Parathyroid adenoma (tissue), 2 donors: ENCODE measurements at regions not wholly inside any gene's neighbourhood (a gene's known extent, or its start where the extent isn't known, plus 50 kb on each side); places are given as distances from the start of the nearest gene placed in this dataset.

Experiments
- H2AFZ ChIP-seq: fragments of 300-600 bp; sonication (generic); one replicate; pipeline ENCODE4 v1.7.0; 2017; ENCODE audit warnings: antibody characterized with exemption, mild to moderate bottlenecking
- H3K27ac ChIP-seq: fragments of 300-600 bp; sonication (generic); one replicate; pipeline ENCODE4 v1.7.0; 2017
- H3K27me3 ChIP-seq: fragments of 300-600 bp; sonication (generic); one replicate; pipeline ENCODE4 v1.7.0; 2017; ENCODE audit warnings: low read length; ENCODE audit not compliant: control insufficient read depth, insufficient read depth
- H3K36me3 ChIP-seq: fragments of 300-600 bp; sonication (generic); one replicate; pipeline ENCODE4 v1.7.0; 2017; ENCODE audit warnings: low read length; ENCODE audit not compliant: control insufficient read depth, insufficient read depth
- H3K4me1 ChIP-seq: fragments of 300-600 bp; sonication (generic); one replicate; pipeline ENCODE4 v1.7.0; 2017; ENCODE audit warnings: control low read depth
- H3K4me2 ChIP-seq: fragments of 300-600 bp; sonication (generic); one replicate; pipeline ENCODE4 v1.7.0; 2017; ENCODE audit warnings: low read length
- H3K4me3 ChIP-seq: fragments of 300-600 bp; sonication (generic); one replicate; pipeline ENCODE4 v1.7.0; 2017; ENCODE audit warnings: low read depth, low read length
- H3K79me2 ChIP-seq: fragments of 300-600 bp; sonication (generic); one replicate; pipeline ENCODE4 v1.7.0; 2017; ENCODE audit warnings: control low read depth
- H3K9ac ChIP-seq: fragments of 300-600 bp; sonication (generic); one replicate; pipeline ENCODE4 v1.7.0; 2017; ENCODE audit warnings: mild to moderate bottlenecking
- H3K9me3 ChIP-seq: fragments of 300-600 bp; sonication (generic); one replicate; pipeline ENCODE4 v1.7.0; 2017; ENCODE audit warnings: low read length; ENCODE audit not compliant: control insufficient read depth
- CTCF ChIP-seq: fragments of 300-600 bp; sonication (generic); IDR thresholded peaks from one replicate; pipeline ENCODE4 v1.7.0; 2017; ENCODE audit warnings: antibody characterized with exemption, mild to moderate bottlenecking
- donor health status: primary hyperparathyroidism.

DNA sequence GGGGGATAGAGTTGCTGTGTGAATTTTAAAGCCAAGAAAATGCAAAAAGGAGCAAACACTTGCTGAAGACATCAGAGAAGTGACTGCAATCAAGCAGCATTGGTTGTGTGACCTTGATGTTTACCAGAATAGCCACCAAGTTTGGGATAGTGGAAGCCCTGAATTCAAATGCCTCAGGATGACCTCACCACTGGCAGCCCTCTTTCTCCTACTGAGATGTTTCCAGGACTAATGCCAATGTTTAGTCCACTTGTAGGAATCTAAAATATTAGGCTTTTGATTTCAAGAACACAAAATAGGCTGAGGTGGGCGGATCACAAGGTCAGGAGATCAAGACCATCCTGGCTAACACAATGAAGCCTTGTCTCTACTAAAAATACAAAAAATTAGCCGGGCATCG lies 112.2 kb upstream of the NUDT12 start:
- Histone ChIP-seq H2AFZ (no peak overlapping the region), H3K27ac (no peak overlapping the region), H3K36me3 (no peaks in the 10 kb centered on the region), H3K4me1 (no peaks in the 10 kb centered on the region), H3K79me2 (no peaks in the 10 kb centered on the region), H3K4me3 (no peak overlapping the region), H3K9me3 (no peaks in the 10 kb centered on the region), H3K9ac (no peak overlapping the region), H3K27me3 (no peaks in the 10 kb centered on the region), H3K4me2 (no peak overlapping the region)
- no peak for TF ChIP-seq CTCF

DNA sequence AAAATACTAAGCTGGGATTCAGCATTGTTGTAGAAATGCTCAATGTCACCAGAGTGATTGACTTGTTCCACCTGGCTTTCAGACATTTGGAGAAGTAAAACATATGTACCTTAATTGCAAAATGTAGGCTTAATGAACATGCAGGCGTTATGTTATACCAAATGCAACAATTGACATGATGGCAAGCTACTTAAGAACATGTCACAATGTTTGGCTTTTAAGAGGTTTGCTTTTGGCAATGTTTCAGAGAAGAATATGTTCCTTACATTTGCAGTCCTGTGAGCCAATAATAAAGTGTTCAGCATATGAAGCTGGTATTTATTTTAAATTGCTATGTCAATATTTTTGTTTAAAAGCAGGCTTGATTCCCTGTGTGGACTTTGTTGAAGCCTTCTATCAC lies 111.7 kb upstream of the NUDT12 start:
- Histone ChIP-seq H3K4me3 (no peak overlapping the region), H3K27me3 (no peaks in the 10 kb centered on the region), H3K27ac (no peak overlapping the region), H3K4me2 (no peak overlapping the region), H3K79me2 (no peaks in the 10 kb centered on the region), H3K36me3 (no peaks in the 10 kb centered on the region), H2AFZ (no peak overlapping the region), H3K9me3 (no peaks in the 10 kb centered on the region), H3K9ac (no peak overlapping the region), H3K4me1 (no peaks in the 10 kb centered on the region)
- no peak for TF ChIP-seq CTCF

DNA sequence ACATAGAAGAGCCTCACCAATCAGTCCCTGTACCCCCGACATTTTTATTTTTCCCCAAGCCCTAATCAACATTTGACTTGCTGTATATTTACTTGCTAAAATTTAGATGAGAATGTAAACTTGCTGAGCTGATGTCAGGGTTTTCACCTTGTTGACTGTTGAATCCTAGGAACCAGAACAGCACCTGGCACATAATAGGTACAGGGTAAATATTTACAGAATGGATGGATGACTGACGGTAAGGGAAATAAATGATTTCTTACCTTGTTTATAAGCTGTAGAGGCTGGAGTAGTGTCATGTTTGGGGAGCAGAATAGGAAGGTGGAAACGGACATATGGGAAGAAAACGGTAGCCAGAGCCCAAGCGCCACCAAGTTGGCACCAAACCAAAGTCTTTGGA lies 107.0 kb upstream of the NUDT12 start:
- H3K36me3 ChIP-seq: no peaks in the 10 kb centered on the region
- H3K9me3 ChIP-seq: no peaks in the 10 kb centered on the region
- no peak overlapping the region for H3K4me2 ChIP-seq
- H3K4me3 ChIP-seq: no peak overlapping the region
- H3K9ac ChIP-seq: no peak overlapping the region
- no peaks in the 10 kb centered on the region for H3K79me2 ChIP-seq
- H3K4me1 ChIP-seq: no peaks in the 10 kb centered on the region
- H2AFZ ChIP-seq: no peak overlapping the region
- no peaks in the 10 kb centered on the region for H3K27me3 ChIP-seq
- TF ChIP-seq CTCF: no peak
- H3K27ac ChIP-seq: no peak overlapping the region

DNA sequence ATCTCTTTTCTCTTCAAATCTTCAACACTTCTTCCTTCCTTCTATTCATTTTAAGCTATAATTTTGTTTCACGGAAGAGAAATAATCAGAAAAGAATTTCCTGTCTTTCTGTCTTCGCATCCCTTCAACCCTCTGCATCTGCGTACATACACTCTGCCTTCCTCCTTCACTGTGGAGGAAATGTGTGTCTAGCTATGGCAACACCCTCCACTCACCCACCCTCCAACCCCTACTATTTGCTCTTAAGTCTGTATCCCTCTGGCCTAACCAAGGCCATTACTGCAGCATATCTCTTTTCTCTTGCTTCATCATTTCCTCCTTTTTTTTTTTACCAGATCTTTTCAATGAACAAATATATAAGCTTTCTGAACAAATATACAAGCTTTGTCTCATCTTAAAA lies 105.7 kb upstream of the NUDT12 start:
- no peaks in the 10 kb centered on the region for H3K79me2 ChIP-seq
- H3K9me3 ChIP-seq: no peaks in the 10 kb centered on the region
- no peaks in the 10 kb centered on the region for H3K27me3 ChIP-seq
- no peaks in the 10 kb centered on the region for H3K4me1 ChIP-seq
- H3K27ac ChIP-seq: no peak overlapping the region
- H2AFZ ChIP-seq: no peak overlapping the region
- no peak overlapping the region for H3K4me2 ChIP-seq
- no peak overlapping the region for H3K4me3 ChIP-seq
- TF ChIP-seq CTCF: no peak
- no peaks in the 10 kb centered on the region for H3K36me3 ChIP-seq
- H3K9ac ChIP-seq: no peak overlapping the region

DNA sequence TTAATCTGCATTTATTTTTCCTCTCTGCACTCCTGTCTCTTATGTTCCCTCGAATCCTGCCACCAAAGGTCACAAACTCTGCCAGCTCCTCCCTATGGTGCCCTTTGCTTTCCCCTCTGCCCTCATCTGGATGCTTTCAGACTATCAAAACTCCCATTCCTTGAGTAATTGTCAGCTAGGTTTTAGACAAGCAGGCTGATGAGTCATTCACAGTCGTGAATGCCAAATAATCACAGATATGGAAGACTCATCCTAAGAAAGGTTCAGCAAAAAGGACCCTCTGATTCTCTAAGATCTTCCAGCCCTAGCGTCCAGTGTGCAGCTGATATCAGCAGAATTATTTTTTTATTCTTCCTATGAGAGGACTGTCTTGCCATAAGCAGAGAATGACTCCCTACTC lies 104.5 kb upstream of the NUDT12 start:
- Histone ChIP-seq H3K4me1 (no peaks in the 10 kb centered on the region), H3K27me3 (no peaks in the 10 kb centered on the region)

More for the DNA sequence above, 104.5 kb upstream of the NUDT12 start:
- Histone ChIP-seq H3K9me3 (no peaks in the 10 kb centered on the region), H2AFZ (no peak overlapping the region), H3K4me3 (no peak overlapping the region), H3K27ac (no peak overlapping the region), H3K79me2 (no peaks in the 10 kb centered on the region), H3K9ac (no peak overlapping the region), H3K36me3 (no peaks in the 10 kb centered on the region), H3K4me2 (no peak overlapping the region)
- no peak for TF ChIP-seq CTCF
